Stimulated activated effector memory CD8-positive, alpha-beta T cell treated with anti-CD3 and anti-CD28 coated beads, Interleukin-12 subunit alpha, Interleukin-12 subunit beta, amount 100 ng/mL, for 72 hours (primary cell): ENCODE measurements at regions not wholly inside any gene's neighbourhood (a gene's known extent, or its start where the extent isn't known, plus 50 kb on each side); places are given as distances from the start of the nearest gene placed in this dataset.

Experiments used
- ATAC-seq: fragments of 150-1000 bp; cut with Tn5 transposase; 2 replicates; pipeline ENCODE4 v1.10.0; 2021
- DNase-seq, 2 donors: peaks; one replicate each; pipeline ENCODE4 v3.0.0; 2021 to 2022; ENCODE audit warnings: low spot score in 2 of 2
- H3K27ac Mint-ChIP-seq: one replicate; pipeline ENCODE4 v1.8.0; 2022; ENCODE audit warnings: mild to moderate bottlenecking, mixed read lengths
- H3K36me3 Mint-ChIP-seq: one replicate; pipeline ENCODE4 v1.8.0; 2022; ENCODE audit warnings: mild to moderate bottlenecking, mixed read lengths
- H3K4me1 Mint-ChIP-seq: one replicate; pipeline ENCODE4 v1.8.0; 2022; ENCODE audit warnings: mixed read lengths
- H3K4me3 Mint-ChIP-seq: one replicate; pipeline ENCODE4 v1.8.0; 2022; ENCODE audit warnings: mild to moderate bottlenecking, mixed read lengths
- H3K9me3 Mint-ChIP-seq: one replicate; pipeline ENCODE4 v1.8.0; 2022; ENCODE audit warnings: mixed read lengths

DNA sequence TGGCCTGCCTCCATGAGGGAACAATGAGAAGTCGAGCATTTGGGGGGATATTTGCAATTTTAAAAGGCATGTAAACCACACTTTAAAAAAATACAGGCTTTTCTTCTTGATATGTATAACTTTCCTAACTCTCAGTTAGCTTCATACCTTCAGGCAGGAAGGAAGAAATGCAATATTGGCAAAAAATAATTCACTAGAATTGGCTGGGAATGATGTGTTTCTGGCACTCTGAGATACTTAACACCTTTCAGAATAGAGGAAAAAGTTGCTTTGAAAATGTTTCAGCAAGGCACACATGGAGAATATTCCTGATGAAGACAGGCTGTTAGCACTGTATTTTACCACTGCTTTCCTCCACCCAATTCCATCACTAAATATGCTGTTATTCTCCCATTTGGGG is 747.6 kb downstream of the HDGFL1 start:
- no peak overlapping the region for H3K27ac Mint-ChIP-seq
- H3K36me3 Mint-ChIP-seq, result no peaks in the 10 kb centered on the region
- H3K4me3 Mint-ChIP-seq, result no peak overlapping the region
- no peak for DNase-seq
- peaks cover 19% of the 10 kb centered on the region for H3K9me3 Mint-ChIP-seq
- no peak for ATAC-seq
- no peaks in the 10 kb centered on the region for H3K4me1 Mint-ChIP-seq

DNA sequence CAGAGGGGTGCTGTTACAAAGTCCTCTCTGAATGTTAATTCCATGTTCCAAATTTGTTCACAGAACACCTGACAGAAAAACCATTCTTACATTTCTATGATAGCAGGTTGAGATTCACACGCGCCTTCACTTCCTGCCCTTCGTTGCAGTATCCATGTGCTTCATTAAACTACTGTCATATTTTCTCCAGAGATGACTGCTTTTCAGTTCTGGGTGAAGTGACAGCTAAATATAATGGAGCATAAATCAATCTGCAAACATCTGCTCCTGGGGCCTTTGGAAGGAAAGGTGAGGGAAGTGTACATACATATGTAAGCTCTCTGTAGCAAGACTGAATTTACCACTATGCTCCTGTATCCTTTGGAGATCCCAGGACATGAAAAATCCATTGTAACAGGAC is 750.2 kb downstream of the HDGFL1 start:
- no peak overlapping the region for H3K27ac Mint-ChIP-seq
- H3K9me3 Mint-ChIP-seq, result peaks cover 10% of the 10 kb centered on the region
- no peaks in the 10 kb centered on the region for H3K36me3 Mint-ChIP-seq
- no peak overlapping the region for H3K4me3 Mint-ChIP-seq
- no peak for DNase-seq
- ATAC-seq, result no peak
- H3K4me1 Mint-ChIP-seq, result no peaks in the 10 kb centered on the region

DNA sequence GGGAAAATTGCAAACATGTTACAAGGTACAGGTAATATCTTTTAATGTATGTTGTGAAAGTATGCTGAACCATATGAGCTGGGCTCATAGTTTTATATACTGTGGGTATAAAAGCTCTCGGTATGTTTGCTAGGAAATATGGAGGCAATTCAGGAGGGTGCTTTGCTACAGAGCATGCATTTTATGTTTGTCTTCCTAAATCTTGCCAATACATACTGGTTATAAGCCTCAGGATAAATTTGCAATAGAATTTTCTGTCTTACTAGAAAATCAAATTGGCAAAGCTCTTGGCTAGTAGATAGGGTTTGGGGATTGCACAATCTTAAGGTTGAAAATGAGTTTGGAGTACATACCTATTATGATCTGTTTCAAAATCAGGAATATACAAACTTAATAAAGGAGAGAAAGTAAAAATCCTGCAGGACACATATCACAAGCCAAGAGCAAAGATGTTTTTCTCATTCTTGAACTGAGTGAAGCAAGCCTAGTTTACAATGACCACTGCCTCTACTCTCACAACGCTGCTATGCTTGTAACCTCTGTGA is 751.2 kb downstream of the HDGFL1 start:
- peaks cover 5% of the 10 kb centered on the region for H3K9me3 Mint-ChIP-seq
- DNase-seq (no peak), ATAC-seq (no peak)
- no peaks in the 10 kb centered on the region for H3K36me3 Mint-ChIP-seq
- H3K27ac Mint-ChIP-seq, result no peak overlapping the region
- H3K4me1 Mint-ChIP-seq, result no peaks in the 10 kb centered on the region
- H3K4me3 Mint-ChIP-seq, result no peak overlapping the region

DNA sequence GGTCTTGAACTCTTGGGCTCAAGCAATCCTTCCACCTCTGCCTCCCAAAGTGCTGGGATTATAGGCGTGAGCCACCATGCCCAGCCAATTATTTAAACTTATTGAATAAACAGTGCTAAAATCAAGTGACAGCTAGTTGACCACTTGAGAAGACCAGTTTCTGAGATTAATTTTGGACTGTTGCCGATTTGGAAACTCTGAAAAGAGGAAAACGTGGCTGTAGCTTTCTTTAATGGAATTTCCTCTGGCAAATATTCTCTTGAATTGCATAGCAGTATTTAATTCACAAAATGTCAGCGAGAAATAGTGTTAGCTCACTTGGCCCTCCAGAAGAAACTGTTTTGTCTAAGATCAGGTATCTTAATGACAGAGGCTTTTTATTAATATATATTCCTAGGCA is 754.5 kb downstream of the HDGFL1 start:
- no peaks in the 10 kb centered on the region for H3K4me1 Mint-ChIP-seq
- DNase-seq (no peak), ATAC-seq (no peak)
- no peak overlapping the region for H3K4me3 Mint-ChIP-seq
- no peaks in the 10 kb centered on the region for H3K36me3 Mint-ChIP-seq
- peaks cover 2% of the 10 kb centered on the region for H3K9me3 Mint-ChIP-seq
- H3K27ac Mint-ChIP-seq, result no peak overlapping the region

DNA sequence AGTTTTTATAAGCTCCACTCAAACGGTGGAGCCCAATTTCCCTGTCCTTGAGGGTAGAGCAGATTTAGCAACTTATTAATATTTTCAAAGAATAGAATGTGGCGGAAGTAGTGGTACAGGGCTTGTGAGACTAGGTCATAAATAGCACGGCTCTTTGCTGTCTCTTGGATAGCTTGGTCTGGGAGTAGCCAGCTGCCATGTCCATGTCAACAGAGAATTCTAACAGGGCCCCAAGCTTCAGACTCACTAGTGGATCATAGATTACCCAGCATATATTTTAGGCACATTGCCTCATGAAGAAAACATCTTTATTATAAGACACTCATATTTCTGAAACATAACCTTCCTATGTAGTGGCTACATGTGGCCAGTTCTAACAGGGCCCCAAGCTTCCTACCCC is 755.7 kb downstream of the HDGFL1 start:
- DNase-seq, result no peak
- H3K9me3 Mint-ChIP-seq, result peaks cover 5% of the 10 kb centered on the region
- no peaks in the 10 kb centered on the region for H3K4me1 Mint-ChIP-seq
- H3K4me3 Mint-ChIP-seq, result no peak overlapping the region
- ATAC-seq, result no peak
- no peak overlapping the region for H3K27ac Mint-ChIP-seq
- no peaks in the 10 kb centered on the region for H3K36me3 Mint-ChIP-seq

DNA sequence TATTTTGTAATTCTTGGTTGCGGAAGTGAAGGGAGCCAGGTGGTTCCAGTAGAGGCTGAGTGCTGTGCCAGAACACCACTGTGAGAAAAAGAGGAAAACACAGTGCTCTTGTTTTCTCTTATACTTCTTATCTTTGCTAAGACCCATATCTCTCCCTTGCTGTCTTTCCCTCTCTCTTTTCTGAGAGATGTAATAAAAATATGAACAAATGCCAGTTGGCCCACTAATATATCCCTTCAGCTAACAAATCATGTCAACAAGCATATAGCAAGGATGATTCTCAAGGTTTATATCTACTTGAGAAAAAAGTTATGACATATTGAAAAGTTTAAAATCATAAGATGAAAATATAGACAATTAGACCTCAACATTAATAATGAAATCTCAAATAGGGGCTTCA is 758.3 kb downstream of the HDGFL1 start:
- no peaks in the 10 kb centered on the region for H3K36me3 Mint-ChIP-seq
- ATAC-seq (no peak), DNase-seq (no peak)
- H3K27ac Mint-ChIP-seq, result no peak overlapping the region
- H3K4me3 Mint-ChIP-seq, result no peak overlapping the region
- no peaks in the 10 kb centered on the region for H3K4me1 Mint-ChIP-seq
- peaks cover 5% of the 10 kb centered on the region for H3K9me3 Mint-ChIP-seq

DNA sequence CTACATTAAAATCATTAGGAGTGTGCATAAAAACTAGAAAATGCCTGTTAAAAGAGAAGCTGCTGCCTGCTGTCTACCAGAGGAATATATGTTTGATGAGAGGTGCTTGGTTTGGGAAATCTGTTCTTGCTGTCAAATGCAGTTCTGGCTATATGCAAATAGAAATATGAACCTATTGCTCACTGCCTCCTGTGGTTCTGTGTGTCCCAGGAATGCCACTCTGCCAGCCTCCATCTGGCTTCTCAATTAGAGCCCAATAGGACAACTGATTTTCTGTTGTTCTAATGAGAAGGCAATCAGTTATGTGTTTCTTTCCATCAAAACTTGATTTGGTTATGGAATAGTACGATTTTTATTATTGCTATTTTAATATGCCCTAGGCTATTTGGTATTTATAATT is 759.7 kb downstream of the HDGFL1 start:
- Mint-ChIP-seq H3K27ac (no peak overlapping the region), H3K9me3 (peaks cover 8% of the 10 kb centered on the region), H3K4me1 (no peaks in the 10 kb centered on the region), H3K4me3 (no peak overlapping the region), H3K36me3 (no peaks in the 10 kb centered on the region)
- ATAC-seq (no peak), DNase-seq (no peak)

DNA sequence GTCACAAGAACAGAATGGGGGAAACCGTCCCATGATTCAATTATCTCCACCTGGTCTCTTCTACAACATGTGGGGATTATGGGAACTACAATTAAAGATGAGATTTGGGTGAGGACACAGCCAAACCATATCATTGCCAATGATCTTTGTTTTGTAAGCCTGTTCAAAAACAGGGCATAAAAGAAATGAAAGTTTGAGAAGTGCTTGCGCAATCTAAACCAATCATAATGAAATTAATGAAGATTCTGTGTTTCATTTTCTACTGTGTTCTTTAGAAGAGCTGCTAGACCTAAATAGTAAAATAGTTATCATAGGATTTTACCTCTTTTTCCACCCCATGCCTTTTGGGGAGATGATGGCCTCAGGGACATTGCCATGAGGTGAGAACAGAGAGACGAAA is 761.3 kb downstream of the HDGFL1 start:
- Mint-ChIP-seq H3K27ac (no peak overlapping the region), H3K36me3 (no peaks in the 10 kb centered on the region), H3K9me3 (peaks cover 9% of the 10 kb centered on the region), H3K4me3 (no peak overlapping the region), H3K4me1 (no peaks in the 10 kb centered on the region)
- ATAC-seq, result no peak
- DNase-seq, result no peak

DNA sequence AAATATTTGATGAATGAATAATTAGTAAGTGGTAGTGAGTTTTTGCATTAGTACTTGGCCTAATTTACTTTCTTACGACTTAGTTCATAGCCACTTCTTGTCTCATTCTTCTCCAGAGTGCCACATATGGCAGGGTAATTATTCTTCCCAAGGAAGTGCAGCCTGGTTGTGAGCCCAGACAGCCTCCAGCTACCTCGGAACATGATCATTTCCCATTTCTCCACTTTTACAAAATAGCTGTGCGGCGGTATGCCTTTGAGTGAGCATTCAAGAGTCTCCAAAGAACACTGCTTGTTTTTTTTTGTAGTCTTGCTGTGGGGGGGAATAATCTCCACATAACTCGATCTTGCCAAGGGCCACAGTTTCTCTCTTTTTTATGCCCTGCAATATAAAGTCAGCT is 765.0 kb downstream of the HDGFL1 start:
- Mint-ChIP-seq H3K27ac (no peak overlapping the region), H3K9me3 (peaks cover 19% of the 10 kb centered on the region), H3K4me1 (no peaks in the 10 kb centered on the region), H3K4me3 (no peak overlapping the region), H3K36me3 (no peaks in the 10 kb centered on the region)
- ATAC-seq (no peak), DNase-seq (no peak)

DNA sequence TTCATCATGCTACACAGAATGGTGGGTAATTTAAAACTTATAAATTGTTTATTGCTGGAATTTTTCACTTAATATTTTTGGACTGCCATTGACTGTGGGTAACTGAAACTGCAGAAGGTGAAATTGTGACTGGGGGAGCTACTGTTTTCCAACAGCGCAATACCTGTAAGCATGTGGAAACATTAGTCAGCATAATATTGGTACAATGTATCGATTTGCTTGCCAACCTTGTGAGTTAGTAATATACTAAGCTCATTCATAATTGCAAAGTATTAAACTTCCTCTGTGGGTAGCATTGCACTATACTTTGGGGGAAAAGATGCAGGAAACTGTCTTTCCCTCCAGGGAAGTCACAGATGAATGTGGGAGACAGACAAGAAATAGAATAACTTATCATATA is 766.5 kb downstream of the HDGFL1 start:
- Mint-ChIP-seq H3K36me3 (no peaks in the 10 kb centered on the region), H3K27ac (no peak overlapping the region), H3K4me1 (no peaks in the 10 kb centered on the region), H3K4me3 (no peak overlapping the region), H3K9me3 (peaks cover 17% of the 10 kb centered on the region)
- ATAC-seq (no peak), DNase-seq (no peak)

DNA sequence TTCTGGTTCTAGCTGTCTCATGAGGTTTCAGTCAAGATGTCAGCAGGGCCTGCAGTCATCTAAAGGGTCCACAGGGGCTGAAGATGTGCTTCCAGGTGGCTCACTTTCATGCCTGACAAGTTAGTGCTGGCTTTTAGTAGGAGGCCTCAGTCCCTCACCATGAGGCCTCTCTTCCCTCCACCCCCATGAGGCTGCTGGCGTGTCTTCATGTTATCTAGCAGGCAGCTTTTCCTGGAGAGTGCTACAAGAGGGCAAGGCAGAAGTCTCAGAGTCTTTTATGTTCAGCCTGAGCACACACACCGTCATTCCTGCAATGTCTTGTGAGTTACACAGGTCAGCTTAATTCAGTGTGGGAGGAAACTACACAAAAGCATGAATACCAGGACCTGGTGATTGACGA is 769.9 kb downstream of the HDGFL1 start:
- no peaks in the 10 kb centered on the region for H3K36me3 Mint-ChIP-seq
- no peak overlapping the region for H3K27ac Mint-ChIP-seq
- H3K9me3 Mint-ChIP-seq, result peaks cover 22% of the 10 kb centered on the region
- H3K4me3 Mint-ChIP-seq, result no peak overlapping the region
- DNase-seq (no peak), ATAC-seq (no peak)
- H3K4me1 Mint-ChIP-seq, result no peaks in the 10 kb centered on the region

DNA sequence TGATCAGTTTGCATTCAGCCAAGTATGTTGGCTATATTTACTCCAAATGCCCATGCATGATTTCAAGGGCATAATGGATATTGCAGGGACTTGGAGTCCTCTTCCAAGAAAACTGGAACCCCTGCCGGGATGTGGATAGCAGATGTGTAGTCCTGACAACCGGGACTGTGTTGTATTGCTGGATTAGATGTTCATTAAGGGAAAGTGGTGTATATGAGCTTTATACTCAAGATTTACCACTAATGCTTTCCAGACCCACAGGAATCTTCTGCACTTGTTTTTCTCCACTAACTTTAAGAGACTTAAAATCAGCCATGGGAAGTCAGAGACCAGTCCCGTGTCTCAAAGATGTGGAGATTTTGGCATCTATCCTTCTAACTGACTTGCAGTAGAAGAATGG is 770.9 kb downstream of the HDGFL1 start:
- Mint-ChIP-seq H3K4me1 (no peaks in the 10 kb centered on the region), H3K27ac (no peak overlapping the region), H3K4me3 (no peak overlapping the region), H3K36me3 (no peaks in the 10 kb centered on the region), H3K9me3 (peaks cover 24% of the 10 kb centered on the region)
- ATAC-seq, result no peak
- DNase-seq, result no peak

DNA sequence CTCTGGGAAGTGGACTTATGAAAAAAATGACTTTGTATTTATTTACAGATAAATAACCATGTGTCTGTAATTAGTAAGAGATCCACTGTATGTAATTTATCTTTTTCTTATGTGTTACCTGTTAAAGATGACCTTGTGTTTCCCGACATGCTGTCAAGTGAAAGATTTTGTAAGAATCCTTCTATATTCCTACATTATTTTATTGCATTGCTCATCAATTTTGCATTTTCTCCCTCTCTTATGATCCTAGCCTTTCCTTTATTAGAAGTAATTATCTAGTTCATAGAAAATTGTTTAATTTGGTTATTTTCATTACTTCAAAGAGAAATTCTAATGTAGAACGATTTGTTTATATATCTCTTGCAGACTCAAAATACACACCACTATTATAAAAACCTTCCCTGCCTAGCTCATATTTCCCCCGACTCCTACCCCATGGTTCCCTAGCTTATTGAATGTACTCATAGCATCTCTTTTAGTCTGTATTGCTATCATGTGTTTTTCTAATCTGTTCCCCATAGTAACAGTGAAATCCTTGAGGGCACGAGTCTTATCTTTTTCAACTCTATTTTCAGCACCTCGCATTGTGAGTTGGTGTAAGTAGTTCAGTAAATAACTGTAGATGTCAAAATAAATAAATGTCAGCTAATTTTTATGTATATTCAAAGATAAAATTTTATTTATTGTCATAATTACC is 774.4 kb downstream of the HDGFL1 start:
- Mint-ChIP-seq H3K9me3 (peaks cover 15% of the 10 kb centered on the region), H3K36me3 (no peaks in the 10 kb centered on the region), H3K4me1 (no peaks in the 10 kb centered on the region), H3K27ac (no peak overlapping the region), H3K4me3 (no peak overlapping the region)
- DNase-seq, result no peak
- ATAC-seq, result no peak

DNA sequence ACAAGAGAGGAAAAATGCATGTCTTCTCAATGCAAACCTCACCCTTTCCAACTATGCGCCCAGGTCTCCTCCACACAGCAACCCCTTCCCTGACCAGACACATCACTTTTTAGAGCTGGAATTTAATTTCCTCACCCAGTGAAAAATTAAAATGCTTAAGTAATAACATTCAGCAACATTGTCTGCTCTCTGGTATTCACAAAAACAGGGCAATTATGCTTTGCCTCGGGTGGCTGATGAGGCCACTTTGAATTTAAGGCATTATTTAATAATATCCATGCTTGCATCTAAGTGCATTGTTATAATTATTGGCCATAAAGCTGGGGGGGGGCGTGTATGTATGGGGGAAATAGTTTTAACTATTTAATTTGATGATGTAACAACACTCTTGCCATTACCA is 777.8 kb upstream of the NRSN1 start:
- no peaks in the 10 kb centered on the region for H3K36me3 Mint-ChIP-seq

DNA sequence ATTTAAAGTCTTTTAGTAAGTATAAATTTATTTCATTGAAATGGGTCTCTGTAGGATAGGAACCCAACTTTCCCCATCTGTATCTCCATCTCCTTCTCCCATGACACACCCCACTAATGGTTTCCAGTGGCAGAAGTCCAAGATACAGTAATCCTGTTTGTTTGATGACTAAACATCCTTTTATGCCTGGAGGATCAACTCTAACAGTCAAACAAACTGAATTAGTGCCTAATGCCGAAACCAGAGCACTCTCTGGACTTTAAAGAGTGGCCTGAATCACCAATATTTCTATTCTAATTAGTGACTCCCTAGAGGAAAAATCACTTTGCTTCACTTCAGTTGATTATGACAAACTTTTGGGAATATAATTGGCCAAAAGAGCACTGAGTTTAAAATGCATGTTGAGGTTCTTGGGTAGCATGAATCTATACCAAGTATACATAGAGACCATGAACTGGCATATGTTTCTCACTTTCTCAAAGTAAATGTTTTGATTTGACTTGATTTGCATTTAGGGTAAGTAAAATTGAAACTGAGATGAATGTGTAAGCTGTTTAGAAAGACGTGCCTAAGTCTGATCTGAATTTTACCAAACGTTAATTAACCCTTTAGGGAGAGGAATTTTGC is 776.4 kb upstream of the NRSN1 start:
- no peak overlapping the region for H3K27ac Mint-ChIP-seq
- DNase-seq, result no peak
- no peaks in the 10 kb centered on the region for H3K36me3 Mint-ChIP-seq
- ATAC-seq, result no peak
- no peaks in the 10 kb centered on the region for H3K4me1 Mint-ChIP-seq
- H3K9me3 Mint-ChIP-seq, result peaks cover 6% of the 10 kb centered on the region
- no peak overlapping the region for H3K4me3 Mint-ChIP-seq

More for the DNA sequence above, 777.8 kb upstream of the NRSN1 start:
- no peak overlapping the region for H3K4me3 Mint-ChIP-seq
- ATAC-seq (no peak), DNase-seq (no peak)
- peaks cover 13% of the 10 kb centered on the region for H3K9me3 Mint-ChIP-seq
- H3K27ac Mint-ChIP-seq, result no peak overlapping the region
- H3K4me1 Mint-ChIP-seq, result no peaks in the 10 kb centered on the region

DNA sequence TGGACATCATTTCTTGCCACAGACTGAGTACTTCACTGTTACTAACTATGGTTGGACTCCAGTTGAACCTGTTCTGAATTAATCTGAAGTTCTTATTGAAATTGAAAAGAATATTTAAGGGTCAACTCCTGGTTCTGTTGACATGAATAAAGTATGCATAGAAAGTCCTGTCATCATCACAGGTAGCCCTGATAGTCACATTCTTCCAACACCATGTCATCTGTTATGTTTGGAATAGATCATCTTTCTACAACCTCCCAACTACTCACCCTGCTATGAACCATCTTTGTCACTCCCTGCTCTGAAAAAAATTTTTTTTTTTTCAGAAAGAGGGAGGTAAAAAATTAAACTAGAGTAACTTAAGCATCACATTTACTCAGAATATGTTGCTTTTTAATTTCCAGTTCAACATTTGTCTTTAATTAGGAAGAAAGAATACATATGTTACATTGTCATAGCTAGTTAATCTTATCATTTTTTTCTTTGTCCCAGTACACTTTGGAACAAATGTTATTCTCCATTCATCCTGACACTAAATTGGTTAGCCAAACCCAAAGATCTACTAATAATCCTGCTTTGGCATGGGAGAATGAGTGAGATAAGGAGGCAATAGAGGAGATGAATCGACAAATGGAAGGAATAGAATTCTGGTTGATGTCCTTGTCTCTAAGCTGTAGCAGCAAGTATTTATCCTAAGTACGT is 775.1 kb upstream of the NRSN1 start:
- no peaks in the 10 kb centered on the region for H3K36me3 Mint-ChIP-seq
- H3K9me3 Mint-ChIP-seq, result peaks cover 6% of the 10 kb centered on the region
- H3K4me3 Mint-ChIP-seq, result no peak overlapping the region
- DNase-seq (no peak), ATAC-seq (no peak)
- no peak overlapping the region for H3K27ac Mint-ChIP-seq
- no peaks in the 10 kb centered on the region for H3K4me1 Mint-ChIP-seq
